Small intestine (tissue), 7 donors: ENCODE measurements at regions not wholly inside any gene's neighbourhood (a gene's known extent, or its start where the extent isn't known, plus 50 kb on each side); places are given as distances from the start of the nearest gene placed in this dataset.

ENCODE experiments used
- DNase-seq, 2 donors: peaks; one replicate each; pipeline versions ENCODE4 v3.0.0 to v3.0.0-alpha.2; 2013
- FAIRE-seq: peaks from 2 replicates; lab custom pipeline; 2012; peaks lifted over from hg19 to GRCh38; lab: Jason Lieb, UNC
- H3K27ac ChIP-seq, 3 donors: one replicate each; pipeline ENCODE4 v1.5.1; 2013; ENCODE audit warnings: low read length in 2 of 3, mild to moderate bottlenecking in 2 of 3, control low read depth in 1 of 3, inconsistent platforms in 1 of 3, low read depth in 1 of 3, moderate library complexity in 1 of 3
- H3K27me3 ChIP-seq, 3 donors: one replicate each; pipeline ENCODE4 v1.6.1; 2013; ENCODE audit warnings: low read length in 3 of 3, inconsistent platforms in 1 of 3; ENCODE audit not compliant: control insufficient read depth in 3 of 3, insufficient read depth in 3 of 3
- H3K36me3 ChIP-seq, 3 donors: one replicate each; pipeline ENCODE4 v1.6.1; 2013; ENCODE audit warnings: low read length in 3 of 3, inconsistent platforms in 1 of 3, low read depth in 1 of 3, mild to moderate bottlenecking in 1 of 3, moderate library complexity in 1 of 3; ENCODE audit not compliant: control insufficient read depth in 3 of 3, insufficient read depth in 2 of 3
- H3K4me1 ChIP-seq, 3 donors: one replicate each; pipeline ENCODE4 v1.6.1; 2013; ENCODE audit warnings: low read length in 2 of 3, inconsistent platforms in 1 of 3, low read depth in 1 of 3, mild to moderate bottlenecking in 1 of 3, moderate library complexity in 1 of 3; ENCODE audit not compliant: control insufficient read depth in 3 of 3, insufficient read depth in 2 of 3
- H3K4me3 ChIP-seq, 3 donors: one replicate each; pipeline ENCODE4 v1.5.1; 2013; ENCODE audit warnings: low read length in 3 of 3, control low read depth in 1 of 3, inconsistent platforms in 1 of 3, low read depth in 1 of 3, mild to moderate bottlenecking in 1 of 3, moderate library complexity in 1 of 3
- H3K9me3 ChIP-seq, 2 donors: one replicate each; pipeline ENCODE4 v1.6.1; 2013; ENCODE audit warnings: low read depth in 1 of 2, low read length in 1 of 2; ENCODE audit not compliant: control insufficient read depth in 2 of 2, insufficient read depth in 1 of 2
- WGBS, 3 donors: extraction: QIAGEN DNeasy Blood & Tissue Kit; methylation state at CpG; one replicate each; pipeline ENCODE4 v1.1.7; 2013; 5-methylcytosine and 5-hydroxymethylcytosine counted together
- donor health status: healthy with polysubstance abuse.
- donor health status: control.
- donor health status: control.
- donor health status: Bipolar disorder and iron deficiency.
- donor health status: healthy.

DNA sequence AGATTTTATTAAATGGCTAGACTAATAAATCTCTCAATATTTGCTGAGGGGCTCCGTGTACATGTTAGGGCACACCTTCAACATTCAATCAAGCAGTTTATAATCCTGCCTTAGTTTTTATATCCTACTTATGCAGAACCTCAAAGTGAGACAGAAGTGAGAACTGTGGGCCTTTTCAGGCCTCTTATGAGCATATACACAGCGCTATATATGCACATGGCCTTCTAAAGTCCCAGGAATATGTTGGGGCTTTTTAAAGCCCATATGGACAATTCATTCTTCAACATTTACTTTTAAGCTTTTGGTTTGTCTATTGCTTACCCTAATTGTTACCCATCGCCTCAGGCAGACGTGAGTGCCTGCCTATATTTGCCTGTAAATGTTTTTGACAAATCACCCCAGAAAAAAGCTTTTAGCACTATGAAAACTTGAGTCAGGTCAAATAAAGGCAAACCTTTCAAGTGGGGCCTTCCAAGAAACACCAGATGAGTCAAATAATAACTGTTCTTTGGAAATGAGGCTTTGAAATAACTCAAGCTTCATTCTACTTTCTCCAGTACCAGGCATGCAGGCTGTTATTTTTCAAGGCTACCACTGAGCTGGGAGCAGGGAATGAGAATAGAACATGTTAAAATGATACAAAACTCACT, 58.2 kb downstream of the ESM1 start:
- Histone ChIP-seq H3K27me3 (peaks cover 0 to 3% (median 0%) of the 10 kb centered on the region in 3 donors), H3K4me1 (no peaks in the 10 kb centered on the region), H3K4me3 (no peak overlapping the region), H3K27ac (no peak overlapping the region), H3K9me3 (peaks cover 0 to 7% of the 10 kb centered on the region in 2 donors), H3K36me3 (no peaks in the 10 kb centered on the region)
- FAIRE-seq (no peak), DNase-seq (no peak)
- WGBS, 3 donors: 53 to 70% (median 55%) methylated on average over 4 of the region's 4 CpGs

DNA sequence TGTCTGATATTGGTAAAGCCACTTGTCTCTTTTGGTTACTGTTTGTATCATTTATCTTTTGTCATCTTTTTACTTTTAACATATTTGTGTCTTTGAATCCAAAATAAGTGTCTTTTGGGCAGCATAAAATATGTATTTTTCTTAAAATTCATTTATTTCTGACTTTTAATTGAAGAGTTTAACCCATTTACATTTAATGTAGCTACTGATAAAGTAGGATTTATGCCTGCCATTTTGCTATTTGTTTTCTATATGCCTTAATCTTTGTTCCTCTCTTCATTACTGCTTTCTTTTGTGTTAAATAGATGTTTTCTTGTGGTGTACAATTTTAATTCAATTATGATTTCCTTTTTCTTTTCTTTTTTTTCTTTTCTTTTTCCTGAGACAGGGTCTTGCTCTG, 60.9 kb downstream of the ESM1 start:
- Histone ChIP-seq H3K27me3 (no peaks in the 10 kb centered on the region), H3K4me1 (no peaks in the 10 kb centered on the region), H3K27ac (no peak overlapping the region), H3K4me3 (no peak overlapping the region), H3K9me3 (peaks cover 0 to 7% of the 10 kb centered on the region in 2 donors), H3K36me3 (no peaks in the 10 kb centered on the region)
- no peak for FAIRE-seq
- DNase-seq: no peak

DNA sequence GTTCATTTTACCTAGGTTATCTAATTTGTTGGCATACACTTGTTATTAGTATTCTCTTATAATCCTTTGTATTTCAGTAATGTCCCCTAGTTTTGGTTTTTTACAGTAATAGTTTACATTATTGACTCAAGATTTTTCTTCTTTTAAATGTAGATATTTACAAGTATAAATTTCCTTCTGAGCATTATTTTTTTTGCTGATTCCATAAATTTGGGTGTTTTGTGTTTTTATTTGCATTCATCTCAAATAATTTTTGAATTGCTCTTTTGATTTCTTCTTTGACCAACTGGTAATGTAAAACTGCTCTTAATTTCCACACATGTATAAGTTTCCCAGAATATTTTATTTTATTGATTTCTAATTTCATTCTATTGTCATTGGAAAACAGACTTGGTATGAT, 68.1 kb downstream of the ESM1 start:
- no peak for FAIRE-seq
- no peak overlapping the region for H3K4me3 ChIP-seq
- no peak overlapping the region for H3K27ac ChIP-seq
- H3K4me1 ChIP-seq: no peaks in the 10 kb centered on the region
- no peaks in the 10 kb centered on the region for H3K36me3 ChIP-seq
- no peak for DNase-seq
- H3K27me3 ChIP-seq: no peaks in the 10 kb centered on the region
- no peaks in the 10 kb centered on the region for H3K9me3 ChIP-seq

DNA sequence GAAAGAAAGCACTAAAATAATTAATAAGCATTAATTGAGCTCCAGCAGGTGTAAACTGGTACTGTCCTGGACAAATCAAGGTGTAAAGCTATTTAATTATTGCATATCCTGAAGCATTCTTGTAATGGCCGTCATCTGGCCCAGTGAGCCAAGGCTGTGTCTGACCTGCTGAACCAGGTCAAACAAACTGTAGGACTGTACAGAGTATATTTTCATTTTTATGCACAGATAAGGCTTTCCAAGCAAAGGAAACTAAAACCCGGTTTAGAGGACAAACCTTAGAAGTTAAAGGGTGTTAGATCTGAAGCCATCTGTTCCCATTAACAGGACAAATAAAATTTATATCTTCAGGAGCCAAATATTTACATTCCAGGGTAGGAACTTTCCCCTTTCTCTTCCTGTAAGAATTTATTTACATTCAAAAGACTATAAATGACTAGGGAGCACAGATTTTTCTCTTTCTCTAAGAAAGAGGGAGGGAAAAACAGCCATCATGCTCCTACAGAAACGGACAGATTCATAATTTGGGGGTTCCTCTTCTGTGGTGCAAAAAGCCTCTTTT, 69.8 kb downstream of the ESM1 start:
- FAIRE-seq (no peak), DNase-seq (no peak)
- H3K27ac ChIP-seq: no peak overlapping the region
- H3K4me3 ChIP-seq: no peak overlapping the region
- 35 to 44% (median 43%) methylated on average over 3 of the region's 3 CpGs for WGBS, 3 donors
- H3K36me3 ChIP-seq: no peaks in the 10 kb centered on the region
- peaks cover 0 to 3% (median 0%) of the 10 kb centered on the region in 3 donors for H3K27me3 ChIP-seq
- H3K9me3 ChIP-seq: no peaks in the 10 kb centered on the region
- H3K4me1 ChIP-seq: no peaks in the 10 kb centered on the region

DNA sequence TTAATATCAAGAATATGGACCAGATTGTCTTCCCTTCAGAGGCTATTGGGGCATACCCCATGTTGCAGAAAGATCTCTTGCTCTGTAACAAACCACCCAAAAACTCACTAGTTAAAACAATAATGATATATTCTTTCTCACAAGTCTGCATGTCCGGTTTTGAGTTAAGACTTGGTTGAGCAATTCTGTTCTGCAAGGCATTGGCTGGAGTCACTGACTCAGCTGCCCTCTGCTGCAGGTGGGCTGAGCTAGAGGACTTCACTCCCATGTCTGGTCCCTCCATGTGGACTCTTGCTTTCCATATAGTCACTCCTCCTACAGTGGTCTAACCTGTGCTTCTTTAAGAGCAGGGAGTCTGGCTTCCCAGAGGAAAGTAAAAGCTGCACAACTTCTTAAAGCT, 73.4 kb downstream of the ESM1 start:
- H3K27me3 ChIP-seq: peaks cover 0 to 13% (median 3%) of the 10 kb centered on the region in 3 donors
- H3K4me3 ChIP-seq: no peak overlapping the region
- no peaks in the 10 kb centered on the region for H3K9me3 ChIP-seq
- H3K27ac ChIP-seq: no peak overlapping the region
- no peak for DNase-seq
- no peaks in the 10 kb centered on the region for H3K4me1 ChIP-seq
- FAIRE-seq: no peak
- H3K36me3 ChIP-seq: no peaks in the 10 kb centered on the region
- WGBS, 3 donors: 82 to 89% (median 88%) methylated on average over 1 of the region's 1 CpG

DNA sequence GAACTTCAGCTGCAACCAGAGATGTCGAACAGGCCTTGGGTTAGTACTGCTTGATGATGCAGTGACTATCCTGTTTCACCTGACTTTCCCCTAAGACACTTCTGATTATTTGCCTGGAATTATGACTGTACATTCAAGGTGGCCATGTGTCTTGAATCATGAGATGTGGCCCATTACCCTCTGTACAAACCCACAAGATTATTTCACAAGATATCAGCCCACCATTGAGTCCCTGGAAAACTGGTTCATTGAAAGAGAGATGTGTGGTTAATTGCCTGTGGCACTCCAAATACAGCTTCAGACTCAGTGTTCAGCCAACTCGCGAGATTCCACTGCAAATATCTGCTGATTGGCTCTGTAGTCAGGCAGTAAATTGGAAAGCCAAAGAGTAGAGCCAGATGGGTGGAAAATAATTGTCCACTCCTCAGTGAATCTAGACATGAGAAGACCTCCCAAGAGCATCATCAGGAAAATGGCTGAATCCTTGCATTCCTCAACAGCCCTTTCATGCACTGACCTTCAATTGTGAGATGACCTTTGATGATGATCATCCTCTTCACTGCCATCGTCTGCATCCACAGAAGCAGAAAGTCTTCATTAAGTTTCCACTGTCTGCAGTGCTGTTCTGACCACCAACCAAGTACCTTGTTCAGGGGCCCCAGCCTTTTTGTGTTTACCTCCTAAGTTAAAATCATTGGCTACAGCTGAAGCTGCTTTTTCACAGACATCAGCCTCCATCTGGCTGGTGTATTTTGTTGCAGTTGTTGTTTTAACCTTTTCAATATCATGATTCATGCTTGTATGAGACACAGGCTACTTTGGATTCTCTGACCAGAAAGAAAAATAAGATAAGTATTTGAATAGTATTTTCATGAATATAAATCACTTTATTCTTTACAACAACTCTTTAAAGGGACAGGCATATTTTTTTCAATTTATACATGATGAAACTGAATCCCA, 75.2 kb downstream of the ESM1 start:
- WGBS, 3 donors: 78 to 84% (median 79%) methylated on average over 4 of the region's 4 CpGs
- FAIRE-seq: no peak

DNA sequence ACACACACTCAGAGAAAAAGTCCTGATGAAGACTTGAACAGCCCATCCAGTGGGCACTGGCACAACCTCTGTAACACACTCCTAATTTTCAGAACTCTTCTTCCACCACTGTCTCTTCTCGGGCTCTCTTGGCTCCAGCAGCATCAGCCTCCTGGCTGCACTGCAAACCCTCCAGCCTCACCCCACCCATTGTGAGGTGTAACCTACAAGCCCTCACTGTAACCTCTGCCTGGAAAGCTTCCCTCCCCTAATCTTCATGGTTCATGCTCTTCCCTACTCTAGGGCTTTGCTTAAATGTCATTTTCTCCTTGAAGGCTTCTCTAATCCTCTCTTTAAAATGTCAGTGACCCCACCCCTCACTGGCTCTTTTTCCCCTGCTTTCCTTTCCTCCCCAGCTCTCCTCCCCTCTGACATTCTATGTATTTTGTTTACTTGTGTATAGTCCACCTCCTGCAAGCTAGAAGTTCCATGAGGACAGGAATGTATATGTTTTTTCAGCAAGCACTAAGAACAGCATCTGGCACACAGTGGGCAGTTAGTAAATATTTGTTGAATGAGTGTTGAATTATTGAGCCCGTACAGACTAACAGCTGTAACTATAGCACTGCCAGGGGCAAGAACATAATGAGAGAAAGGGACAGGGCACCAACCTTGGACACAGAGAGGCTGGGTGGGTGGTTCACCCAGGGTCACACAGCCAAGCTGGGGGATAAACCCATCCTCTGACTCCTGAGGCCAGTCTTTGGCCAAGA, 76.4 kb downstream of the ESM1 start:
- WGBS, 3 donors: 49 to 63% (median 50%) methylated on average over 2 of the region's 2 CpGs
- Histone ChIP-seq H3K4me3 (no peak overlapping the region), H3K36me3 (no peaks in the 10 kb centered on the region), H3K9me3 (no peaks in the 10 kb centered on the region), H3K27me3 (peaks cover 0 to 13% (median 3%) of the 10 kb centered on the region in 3 donors), H3K4me1 (no peaks in the 10 kb centered on the region), H3K27ac (no peak overlapping the region)
- FAIRE-seq (no peak), DNase-seq (no peak)

More for the DNA sequence above, 75.2 kb downstream of the ESM1 start:
- no peak for DNase-seq
- Histone ChIP-seq H3K4me1 (no peaks in the 10 kb centered on the region), H3K9me3 (no peaks in the 10 kb centered on the region), H3K36me3 (no peaks in the 10 kb centered on the region), H3K27ac (no peak overlapping the region), H3K4me3 (no peak overlapping the region), H3K27me3 (peaks cover 0 to 13% (median 3%) of the 10 kb centered on the region in 3 donors)

DNA sequence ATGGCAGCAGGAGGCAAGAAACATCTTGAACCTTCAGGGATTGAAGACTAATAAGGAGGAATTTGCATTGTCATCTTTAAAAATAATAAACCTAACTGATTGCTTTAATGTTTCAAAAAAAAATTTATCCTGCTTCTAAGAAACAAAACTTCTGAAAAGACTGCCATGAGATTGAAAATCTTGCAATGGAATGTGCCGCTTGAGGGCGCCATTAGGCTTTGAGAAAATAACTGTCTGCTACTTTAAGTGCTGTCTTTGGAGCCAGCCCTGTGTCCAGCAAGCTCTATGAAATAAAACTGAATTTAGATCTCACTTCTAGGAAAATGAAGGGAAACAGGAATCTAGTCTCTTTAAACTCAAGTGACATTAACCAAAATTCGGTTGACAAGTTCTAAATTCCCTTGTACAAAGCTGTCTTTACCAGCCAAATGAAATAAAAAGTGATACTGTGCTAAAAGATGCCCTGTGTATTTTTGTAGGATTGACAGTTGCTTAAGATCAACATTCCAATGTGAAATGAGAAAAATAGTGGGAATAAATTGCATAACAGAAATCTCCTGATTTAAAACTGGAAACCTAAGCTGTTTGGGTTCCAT, 79.4 kb downstream of the ESM1 start:
- WGBS, 3 donors: 2 to 6% (median 4%) methylated on average over 3 of the region's 3 CpGs
- Histone ChIP-seq H3K4me1 (no peaks in the 10 kb centered on the region), H3K4me3 (no peak overlapping the region), H3K36me3 (no peaks in the 10 kb centered on the region), H3K9me3 (no peaks in the 10 kb centered on the region), H3K27ac (no peak overlapping the region), H3K27me3 (peaks cover 0 to 13% (median 0%) of the 10 kb centered on the region in 3 donors)
- DNase-seq: peak; percentile 34 to 67
- FAIRE-seq: no peak
